ENCODE measurements at regions not wholly inside any gene's neighbourhood (a gene's known extent, or its start where the extent isn't known, plus 50 kb on each side); places are given as distances from the start of the nearest gene placed in this dataset.

DNA sequence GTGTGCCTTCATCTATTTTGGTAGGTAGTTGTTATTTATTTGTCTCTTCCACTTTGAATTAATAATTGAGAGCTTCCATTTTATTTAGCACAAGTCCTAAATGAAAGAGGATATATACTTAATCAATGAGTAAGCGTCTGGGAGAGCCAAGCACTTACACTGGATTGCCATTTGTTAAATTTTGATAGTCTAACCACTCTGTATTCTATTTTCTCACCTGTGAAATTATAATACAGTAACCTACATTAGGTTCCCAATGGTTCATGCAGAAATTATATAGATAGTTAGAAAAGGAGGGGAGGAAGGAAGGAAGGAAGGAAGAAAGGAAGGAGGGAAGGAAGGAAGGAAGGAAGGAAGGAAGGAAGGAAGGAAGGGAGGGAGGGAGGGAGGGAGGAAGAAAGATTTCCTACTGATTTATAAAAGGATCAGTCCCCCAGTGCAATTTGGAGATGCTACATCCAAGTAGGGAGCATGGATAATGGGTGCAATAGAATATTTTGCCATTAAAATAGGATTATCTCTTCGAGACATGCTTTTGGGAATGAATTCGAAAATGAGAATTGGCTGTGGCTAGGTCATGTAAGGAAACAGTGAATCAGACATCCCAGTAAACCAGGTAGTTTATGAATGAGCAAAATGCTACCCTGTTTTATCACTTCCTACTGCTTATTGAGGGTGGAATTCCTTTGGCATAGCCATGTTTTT, 239.8 kb downstream of the PCDH7 start:
- TF ChIP-seq TOX (CRISPR knock-in tag; IDR thresholded peaks at IDR 0.05; ENCODE audit: borderline replicate concordance) (no peak), ISL1 (CRISPR knock-in tag; IDR thresholded peaks at IDR 0.05) (no peak), ZNF8 (CRISPR knock-in tag; IDR thresholded peaks at IDR 0.05) (no peak), CSDC2 (CRISPR knock-in tag; IDR thresholded peaks at IDR 0.05) (no peak), ZNF70 (CRISPR knock-in tag; IDR thresholded peaks at IDR 0.05) (no peak), PPARA (CRISPR knock-in tag; IDR thresholded peaks at IDR 0.05; ENCODE audit: borderline replicate concordance) (no peak), SNAI2 (CRISPR knock-in tag; IDR thresholded peaks at IDR 0.05) (no peak), ZFP30 (CRISPR knock-in tag; IDR thresholded peaks at IDR 0.05) (no peak), ZC3H10 (CRISPR knock-in tag; IDR thresholded peaks at IDR 0.05) (no peak)
- TF ChIP-seq, protein P1, sequence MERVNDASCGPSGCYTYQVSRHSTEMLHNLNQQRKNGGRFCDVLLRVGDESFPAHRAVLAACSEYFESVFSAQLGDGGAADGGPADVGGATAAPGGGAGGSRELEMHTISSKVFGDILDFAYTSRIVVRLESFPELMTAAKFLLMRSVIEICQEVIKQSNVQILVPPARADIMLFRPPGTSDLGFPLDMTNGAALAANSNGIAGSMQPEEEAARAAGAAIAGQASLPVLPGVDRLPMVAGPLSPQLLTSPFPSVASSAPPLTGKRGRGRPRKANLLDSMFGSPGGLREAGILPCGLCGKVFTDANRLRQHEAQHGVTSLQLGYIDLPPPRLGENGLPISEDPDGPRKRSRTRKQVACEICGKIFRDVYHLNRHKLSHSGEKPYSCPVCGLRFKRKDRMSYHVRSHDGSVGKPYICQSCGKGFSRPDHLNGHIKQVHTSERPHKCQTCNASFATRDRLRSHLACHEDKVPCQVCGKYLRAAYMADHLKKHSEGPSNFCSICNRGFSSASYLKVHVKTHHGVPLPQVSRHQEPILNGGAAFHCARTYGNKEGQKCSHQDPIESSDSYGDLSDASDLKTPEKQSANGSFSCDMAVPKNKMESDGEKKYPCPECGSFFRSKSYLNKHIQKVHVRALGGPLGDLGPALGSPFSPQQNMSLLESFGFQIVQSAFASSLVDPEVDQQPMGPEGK (CRISPR knock-in tag; IDR thresholded peaks at IDR 0.05; ENCODE audit: borderline replicate concordance), result no peak
- TF ChIP-seq, protein P2, sequence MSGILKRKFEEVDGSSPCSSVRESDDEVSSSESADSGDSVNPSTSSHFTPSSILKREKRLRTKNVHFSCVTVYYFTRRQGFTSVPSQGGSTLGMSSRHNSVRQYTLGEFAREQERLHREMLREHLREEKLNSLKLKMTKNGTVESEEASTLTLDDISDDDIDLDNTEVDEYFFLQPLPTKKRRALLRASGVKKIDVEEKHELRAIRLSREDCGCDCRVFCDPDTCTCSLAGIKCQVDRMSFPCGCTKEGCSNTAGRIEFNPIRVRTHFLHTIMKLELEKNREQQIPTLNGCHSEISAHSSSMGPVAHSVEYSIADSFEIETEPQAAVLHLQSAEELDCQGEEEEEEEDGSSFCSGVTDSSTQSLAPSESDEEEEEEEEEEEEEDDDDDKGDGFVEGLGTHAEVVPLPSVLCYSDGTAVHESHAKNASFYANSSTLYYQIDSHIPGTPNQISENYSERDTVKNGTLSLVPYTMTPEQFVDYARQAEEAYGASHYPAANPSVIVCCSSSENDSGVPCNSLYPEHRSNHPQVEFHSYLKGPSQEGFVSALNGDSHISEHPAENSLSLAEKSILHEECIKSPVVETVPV (CRISPR knock-in tag; IDR thresholded peaks at IDR 0.05), result no peak
- TF ChIP-seq, protein P3, sequence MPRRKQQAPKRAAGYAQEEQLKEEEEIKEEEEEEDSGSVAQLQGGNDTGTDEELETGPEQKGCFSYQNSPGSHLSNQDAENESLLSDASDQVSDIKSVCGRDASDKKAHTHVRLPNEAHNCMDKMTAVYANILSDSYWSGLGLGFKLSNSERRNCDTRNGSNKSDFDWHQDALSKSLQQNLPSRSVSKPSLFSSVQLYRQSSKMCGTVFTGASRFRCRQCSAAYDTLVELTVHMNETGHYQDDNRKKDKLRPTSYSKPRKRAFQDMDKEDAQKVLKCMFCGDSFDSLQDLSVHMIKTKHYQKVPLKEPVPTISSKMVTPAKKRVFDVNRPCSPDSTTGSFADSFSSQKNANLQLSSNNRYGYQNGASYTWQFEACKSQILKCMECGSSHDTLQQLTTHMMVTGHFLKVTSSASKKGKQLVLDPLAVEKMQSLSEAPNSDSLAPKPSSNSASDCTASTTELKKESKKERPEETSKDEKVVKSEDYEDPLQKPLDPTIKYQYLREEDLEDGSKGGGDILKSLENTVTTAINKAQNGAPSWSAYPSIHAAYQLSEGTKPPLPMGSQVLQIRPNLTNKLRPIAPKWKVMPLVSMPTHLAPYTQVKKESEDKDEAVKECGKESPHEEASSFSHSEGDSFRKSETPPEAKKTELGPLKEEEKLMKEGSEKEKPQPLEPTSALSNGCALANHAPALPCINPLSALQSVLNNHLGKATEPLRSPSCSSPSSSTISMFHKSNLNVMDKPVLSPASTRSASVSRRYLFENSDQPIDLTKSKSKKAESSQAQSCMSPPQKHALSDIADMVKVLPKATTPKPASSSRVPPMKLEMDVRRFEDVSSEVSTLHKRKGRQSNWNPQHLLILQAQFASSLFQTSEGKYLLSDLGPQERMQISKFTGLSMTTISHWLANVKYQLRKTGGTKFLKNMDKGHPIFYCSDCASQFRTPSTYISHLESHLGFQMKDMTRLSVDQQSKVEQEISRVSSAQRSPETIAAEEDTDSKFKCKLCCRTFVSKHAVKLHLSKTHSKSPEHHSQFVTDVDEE (CRISPR knock-in tag; IDR thresholded peaks at IDR 0.05), result no peak

Measured in SK-N-SH treated with all-trans-retinoic acid at 6 μM for 48 hours (cell line).